HG02623 (cell line): ENCODE measurements at regions not wholly inside any gene's neighbourhood (a gene's known extent, or its start where the extent isn't known, plus 50 kb on each side); places are given as distances from the start of the nearest gene placed in this dataset.
"Not testable (repeated sequence)": the region's sequence is repeated elsewhere in the genome, so short reads cannot be mapped to it uniquely, and the experiment has no call there.

Experiments
- ATAC-seq: cut with Tn5 transposase; IDR thresholded peaks from one replicate; pipeline ENCODE4 v1.9.1; 2021; ENCODE audit warnings: moderate library complexity; ENCODE audit not compliant: unreplicated experiment

DNA sequence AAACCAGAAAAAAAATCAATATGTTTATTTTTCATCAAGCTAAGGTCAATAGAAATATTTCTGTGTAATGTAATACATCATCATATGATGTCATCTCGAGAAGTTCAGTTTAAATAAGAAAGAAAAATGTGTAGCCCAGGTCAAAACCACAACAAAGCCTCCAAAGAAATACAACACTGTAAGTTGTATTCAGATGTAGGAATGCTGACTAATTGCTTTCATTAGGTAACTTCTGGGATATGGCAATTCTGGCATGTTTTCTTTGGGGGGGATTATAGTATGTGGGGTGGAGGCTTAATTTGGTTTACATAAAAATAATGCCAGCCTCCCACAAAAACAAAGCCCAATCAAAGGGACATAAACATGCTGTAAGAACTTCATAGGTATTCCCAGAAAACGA, 881.8 kb upstream of the CITED2 start:
- ATAC-seq = no peak

DNA sequence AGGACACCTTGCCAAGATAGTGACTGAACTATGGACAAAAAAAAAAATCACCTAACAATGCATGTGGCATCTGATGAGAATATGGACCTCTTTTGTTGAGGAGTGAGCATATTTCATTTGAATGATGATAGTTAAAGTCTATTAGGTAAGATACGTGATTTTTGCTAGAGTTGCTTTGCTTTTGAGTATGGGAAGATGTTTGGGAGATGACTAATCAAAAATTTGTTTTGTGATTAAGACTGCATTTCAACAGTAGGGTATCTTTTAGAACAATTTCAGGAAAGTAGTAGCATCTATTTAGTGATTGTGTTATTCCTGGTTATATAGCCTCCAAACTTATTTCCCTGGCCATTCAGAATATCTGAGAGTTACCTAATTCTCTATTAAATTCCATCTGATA, 878.6 kb upstream of the CITED2 start:
- no peak for ATAC-seq

- no peak for ATAC-seq
Observed at GRCh38 chr6:140252099-140252498, 877.7 kb upstream of the CITED2 start.

DNA sequence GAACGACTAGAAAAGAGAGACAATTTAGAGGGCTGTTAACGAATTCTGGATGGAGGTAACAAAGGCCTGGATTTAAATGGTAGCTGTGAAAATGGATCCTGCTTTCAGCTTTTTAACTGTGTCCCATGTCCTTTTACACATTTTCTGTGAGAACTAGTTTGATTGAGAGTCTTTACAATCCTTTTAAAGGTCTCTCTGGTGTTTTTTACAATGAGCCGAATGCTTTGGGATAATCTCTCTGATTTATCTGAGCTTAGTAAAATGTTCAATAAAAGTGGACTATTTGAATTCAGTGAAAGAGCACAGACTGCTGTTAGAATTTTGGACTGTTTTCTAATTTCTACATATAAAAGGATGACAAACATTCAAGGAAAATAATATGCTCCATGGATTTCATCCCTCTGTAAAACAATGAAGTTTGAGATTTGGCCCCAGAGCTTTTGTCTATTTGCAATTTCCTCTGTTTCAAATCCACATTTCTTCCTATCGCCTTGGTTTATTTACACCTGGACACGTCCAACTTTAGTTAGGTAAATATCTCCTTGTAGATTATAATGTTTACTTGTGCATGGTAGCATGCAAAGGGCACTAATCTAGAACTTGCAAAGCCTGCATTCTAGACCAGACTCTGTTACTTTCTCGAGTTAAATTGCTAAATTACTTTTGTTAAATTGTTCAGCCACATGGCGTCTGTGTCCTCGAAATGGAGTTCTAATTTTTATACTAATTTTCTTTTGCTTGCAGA, 871.0 kb upstream of the CITED2 start:
- no peak for ATAC-seq

DNA sequence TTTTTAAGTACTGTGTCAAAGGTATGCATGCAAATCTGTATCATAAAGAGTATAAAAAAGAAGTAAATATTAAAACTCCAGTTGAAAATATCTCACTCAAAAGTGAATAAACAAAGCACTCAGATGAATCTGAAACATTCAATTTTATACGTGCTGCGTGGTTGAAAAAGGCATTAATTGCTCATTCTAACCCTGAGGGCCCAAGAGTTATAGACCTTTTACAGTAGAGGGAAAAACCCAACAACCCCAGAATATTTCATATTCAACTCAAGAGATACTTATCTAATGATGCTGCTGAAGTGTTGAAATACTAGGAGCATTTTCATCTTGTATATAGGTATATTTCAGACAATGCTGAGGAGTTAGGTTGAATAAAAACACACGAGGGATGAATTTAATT, 862.8 kb upstream of the CITED2 start:
- ATAC-seq = no peak

DNA sequence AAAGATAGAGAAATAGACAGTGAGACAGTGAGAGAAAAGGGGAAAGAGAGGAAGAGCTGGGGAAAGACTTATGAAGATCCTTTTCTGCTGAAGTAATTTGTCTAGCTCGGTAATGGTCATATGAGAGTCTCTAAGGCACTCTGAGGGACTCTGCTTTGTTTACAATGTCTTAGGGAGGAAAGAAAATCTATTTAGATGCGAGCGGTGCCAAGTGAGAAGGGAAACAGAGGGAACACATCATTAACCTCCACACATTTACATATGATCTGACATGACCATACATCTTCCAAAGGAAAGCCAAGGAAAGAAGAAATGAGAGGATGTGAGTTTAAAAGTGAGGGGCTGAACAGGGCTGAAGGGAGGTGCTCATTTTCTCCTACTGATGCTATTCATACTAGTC, 862.3 kb upstream of the CITED2 start:
- no peak for ATAC-seq

DNA sequence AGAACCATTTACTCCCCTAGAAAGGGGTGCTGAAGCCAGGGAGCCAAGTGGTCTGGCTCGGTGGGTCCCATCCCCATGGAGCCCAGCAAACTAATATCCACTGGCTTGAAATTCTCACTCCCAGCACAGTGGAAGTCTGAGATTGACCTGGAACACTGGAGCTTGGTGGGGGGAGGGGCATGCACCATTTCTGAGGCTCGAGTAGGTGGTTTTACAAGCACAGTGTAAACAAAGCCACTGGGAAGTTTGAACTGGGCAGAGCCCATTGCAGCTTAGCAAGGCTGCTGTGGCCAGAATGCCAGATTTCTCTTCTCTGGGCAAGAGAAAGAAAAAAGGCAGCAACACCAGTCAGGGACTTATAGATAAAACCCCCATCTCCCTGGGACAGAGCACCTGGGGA, 855.8 kb upstream of the CITED2 start:
- ATAC-seq = no peak

GRCh38 chr6:140228491-140228890, 854.0 kb upstream of the CITED2 start:
- ATAC-seq = no peak

GRCh38 chr6:140226637-140227036, 852.2 kb upstream of the CITED2 start:
- ATAC-seq = no peak

GRCh38 chr6:140225701-140226436, 851.4 kb upstream of the CITED2 start:
- ATAC-seq = no peak

GRCh38 chr6:140217283-140217682, 842.8 kb upstream of the CITED2 start:
- no peak for ATAC-seq

- ATAC-seq = no peak
Observed at GRCh38 chr6:140209775-140210174, 835.3 kb upstream of the CITED2 start.

GRCh38 chr6:140208286-140208685, 833.8 kb upstream of the CITED2 start:
- ATAC-seq = no peak

- no peak for ATAC-seq
Observed at GRCh38 chr6:140205795-140206593, 831.5 kb upstream of the CITED2 start.

DNA sequence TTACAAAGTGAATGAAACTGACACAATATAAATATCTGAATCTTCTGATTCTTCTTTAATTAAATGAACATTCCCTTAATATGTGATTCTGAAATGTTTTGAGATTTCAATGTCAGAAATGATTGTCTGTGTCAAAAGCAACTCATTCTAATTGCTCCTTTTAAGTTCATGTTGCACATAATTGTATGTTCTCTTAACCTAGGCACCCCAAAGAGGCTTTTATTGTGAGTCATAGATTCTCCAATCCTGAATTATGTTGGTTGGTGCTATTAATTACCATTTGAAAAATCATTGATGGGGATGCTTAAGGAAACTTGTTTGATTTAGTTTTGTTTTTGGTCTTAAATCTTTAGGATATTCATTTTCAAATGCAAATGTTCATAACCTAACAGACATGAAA, 829.7 kb upstream of the CITED2 start:
- no peak for ATAC-seq

- no peak for ATAC-seq
Observed at GRCh38 chr6:140203661-140204147, 829.3 kb upstream of the CITED2 start.

- ATAC-seq = no peak
Observed at GRCh38 chr6:140202964-140203515, 828.6 kb upstream of the CITED2 start.

- no peak for ATAC-seq
Observed at GRCh38 chr6:140201787-140202458, 827.5 kb upstream of the CITED2 start.

- ATAC-seq = no peak
Observed at GRCh38 chr6:140193269-140193668, 818.8 kb upstream of the CITED2 start.

- no peak for ATAC-seq
Observed at GRCh38 chr6:140192018-140192417, 817.6 kb upstream of the CITED2 start.

DNA sequence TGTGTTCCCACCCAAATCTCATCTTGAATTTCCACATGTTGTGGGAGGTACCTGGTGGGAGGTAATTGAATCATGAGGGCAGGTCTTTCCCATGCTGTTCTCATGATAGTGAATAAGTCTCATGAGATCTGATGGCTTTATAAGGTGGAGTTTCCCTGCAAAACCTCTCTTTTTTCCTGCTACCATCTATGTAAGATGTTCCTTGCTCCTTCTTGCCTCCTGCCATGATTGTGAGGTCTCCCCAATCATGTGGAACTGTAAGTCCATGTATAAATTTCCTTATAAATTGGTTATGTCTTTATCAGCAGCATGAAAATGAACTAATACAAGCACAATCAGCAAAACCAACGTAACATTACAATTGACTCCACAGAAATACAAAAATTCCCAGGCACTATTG, 814.8 kb upstream of the CITED2 start:
- ATAC-seq = not testable (repeated sequence)
